ENCODE measurements at regions not wholly inside any gene's neighbourhood (a gene's known extent, or its start where the extent isn't known, plus 50 kb on each side); places are given as distances from the start of the nearest gene placed in this dataset.

GRCh38 chr6:56368491-56368890, 121.1 kb upstream of the COL21A1 start:
- Histone ChIP-seq H3K27ac (ENCODE audit: low read depth, low read length) (no peak overlapping the region), H3K79me1 (ENCODE audit: low read depth, low read length) (no peaks in the 10 kb centered on the region), H4K20me1 (replicated peaks in 1 of 2; ENCODE audit: control insufficient read depth in 1 of 2, insufficient read depth in 2 of 2, low read length in 2 of 2) (no peaks in the 10 kb centered on the region), H4K91ac (replicated peaks; ENCODE audit: insufficient read length, low read length) (no peak overlapping the region), H2BK120ac (replicated peaks; ENCODE audit: low read depth, low read length) (no peak overlapping the region), H3K23ac (ENCODE audit: insufficient read length) (no peak overlapping the region), H3K14ac (ENCODE audit: insufficient read length) (no peak overlapping the region), H3K27me3 (replicated peaks in 1 of 4; ENCODE audit: control insufficient read depth in 3 of 4, extremely low read depth in 1 of 4, insufficient read depth in 3 of 4, low read length in 3 of 4) (no peaks in the 10 kb centered on the region), H3K4me1 (replicated peaks in 1 of 4; ENCODE audit: control insufficient read depth in 3 of 4, insufficient read depth in 4 of 4, low read length in 3 of 4) (no peaks in the 10 kb centered on the region; a peak in 1 of 7 replicates), H4K5ac (ENCODE audit: insufficient read length, low read depth, low read length) (no peak overlapping the region), H2AK5ac (ENCODE audit: low read depth, low read length) (no peak overlapping the region), H3K79me2 (ENCODE audit: control insufficient read depth in 1 of 2, insufficient read depth in 2 of 2, low read length in 2 of 2) (no peaks in the 10 kb centered on the region), H3K56ac (replicated peaks; ENCODE audit: insufficient read length, low read depth, low read length) (no peak overlapping the region), H2BK15ac (ENCODE audit: low read length) (no peak overlapping the region), H3K4ac (replicated peaks; ENCODE audit: insufficient read length, low read depth, low read length) (no peak overlapping the region), H2BK5ac (ENCODE audit: low read depth, low read length) (no peak overlapping the region), H3K4me3 (ENCODE audit: extremely low read depth in 1 of 4, insufficient read depth in 2 of 4, low read depth in 3 of 4, low read length in 4 of 4) (no peak overlapping the region), H3K4me2 (ENCODE audit: insufficient read depth in 1 of 2, low read depth in 2 of 2, low read length in 2 of 2) (no peak overlapping the region), H2BK20ac (ENCODE audit: low read length) (no peak overlapping the region), H4K8ac (ENCODE audit: extremely low read depth, insufficient read depth, low read length) (no peak overlapping the region), H3K23me2 (ENCODE audit: low read depth, low read length) (no peaks in the 10 kb centered on the region), H2BK12ac (ENCODE audit: low read depth, low read length) (no peak overlapping the region), H2AFZ (ENCODE audit: low read length) (no peak overlapping the region), H3K9me3 (ENCODE audit: insufficient read depth in 2 of 2, low read depth in 1 of 2, low read length in 1 of 2) (no peaks in the 10 kb centered on the region), H3K18ac (ENCODE audit: extremely low read depth, low read length) (no peak overlapping the region), H3K36me3 (ENCODE audit: control insufficient read depth in 2 of 4, insufficient read depth in 4 of 4, low read length in 3 of 4) (no peaks in the 10 kb centered on the region), H3K9ac (replicated peaks in 1 of 4; ENCODE audit: extremely low read depth in 1 of 4, low read depth in 3 of 4, low read length in 3 of 4) (no peak overlapping the region)
- WGBS, 2 experiments (ENCODE audit: extremely low coverage in 1 of 2, insufficient coverage in 1 of 2, insufficient read length in 1 of 2, insufficient replicate concordance in 2 of 2, low coverage in 1 of 2, low lambda C conversion rate in 2 of 2, missing lambda C conversion rate in 1 of 2) = 93% methylated on average over 3 of the region's 3 CpGs; no CpG with 5 or more reads in 1 of the 2 experiments
- FAIRE-seq (no peak), DNase-seq (ENCODE audit: low read depth in 1 of 2, low spot score in 2 of 2) (no peak)
- ChIA-PET CTCF (ENCODE audit: partially characterized antibody) (interaction anchor here (0.9 to 3.0 kb wide), 6 partner anchors 11 to 227 kb away, joined by 3 to 10 read pairs (median 4); no protein-coding TSS in a partner anchor), POLR2A (ENCODE audit: partially characterized antibody) (no interaction called here)
- TF ChIP-seq TAF1 (IDR thresholded peaks at IDR 0.05; ENCODE audit: low read depth, low read length) = no peak
- TF ChIP-seq, protein P1, sequence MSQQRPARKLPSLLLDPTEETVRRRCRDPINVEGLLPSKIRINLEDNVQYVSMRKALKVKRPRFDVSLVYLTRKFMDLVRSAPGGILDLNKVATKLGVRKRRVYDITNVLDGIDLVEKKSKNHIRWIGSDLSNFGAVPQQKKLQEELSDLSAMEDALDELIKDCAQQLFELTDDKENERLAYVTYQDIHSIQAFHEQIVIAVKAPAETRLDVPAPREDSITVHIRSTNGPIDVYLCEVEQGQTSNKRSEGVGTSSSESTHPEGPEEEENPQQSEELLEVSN (IDR thresholded peaks at IDR 0.05) = no peak
